ENCODE measurements at regions not wholly inside any gene's neighbourhood (a gene's known extent, or its start where the extent isn't known, plus 50 kb on each side); places are given as distances from the start of the nearest gene placed in this dataset.
A peak's percentile ranks its signal among the peaks of the same experiment; 100 is the strongest.

GRCh38 chr1:8120693-8121260 lies 94.7 kb upstream of the ERRFI1 start (continued):
- TF ChIP-seq, protein P1, sequence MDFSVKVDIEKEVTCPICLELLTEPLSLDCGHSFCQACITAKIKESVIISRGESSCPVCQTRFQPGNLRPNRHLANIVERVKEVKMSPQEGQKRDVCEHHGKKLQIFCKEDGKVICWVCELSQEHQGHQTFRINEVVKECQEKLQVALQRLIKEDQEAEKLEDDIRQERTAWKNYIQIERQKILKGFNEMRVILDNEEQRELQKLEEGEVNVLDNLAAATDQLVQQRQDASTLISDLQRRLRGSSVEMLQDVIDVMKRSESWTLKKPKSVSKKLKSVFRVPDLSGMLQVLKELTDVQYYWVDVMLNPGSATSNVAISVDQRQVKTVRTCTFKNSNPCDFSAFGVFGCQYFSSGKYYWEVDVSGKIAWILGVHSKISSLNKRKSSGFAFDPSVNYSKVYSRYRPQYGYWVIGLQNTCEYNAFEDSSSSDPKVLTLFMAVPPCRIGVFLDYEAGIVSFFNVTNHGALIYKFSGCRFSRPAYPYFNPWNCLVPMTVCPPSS (IDR thresholded peaks at IDR 0.05), result no peak
- TF ChIP-seq GATA4 (IDR thresholded peaks at IDR 0.05; ENCODE audit: borderline replicate concordance, low read depth) (peak; percentile 71; the same call in 1 of the 2 replicates), ATM (IDR thresholded peaks at IDR 0.05; ENCODE audit: borderline replicate concordance) (no peak), KLF16 (CRISPR knock-in tag; IDR thresholded peaks at IDR 0.05) (peak in 1 of 2 experiments; percentile 88; a peak in 2 of 4 replicates), MBNL3 (CRISPR knock-in tag; conservative IDR thresholded peaks at IDR 0.05) (no peak), TBP (CRISPR knock-in tag; IDR thresholded peaks at IDR 0.05) (no peak), FOXJ3 (CRISPR knock-in tag; IDR thresholded peaks at IDR 0.05; ENCODE audit: borderline replicate concordance) (peak; percentile 70; the same call in 1 of the 2 replicates), ZNF382 (CRISPR knock-in tag; IDR thresholded peaks at IDR 0.05; ENCODE audit: borderline replicate concordance) (no peak), ZNF776 (CRISPR knock-in tag; IDR thresholded peaks at IDR 0.05) (no peak), KAT8 (CRISPR knock-in tag; IDR thresholded peaks at IDR 0.05) (peak; percentile 43), ZNF292 (CRISPR knock-in tag; IDR thresholded peaks at IDR 0.05; ENCODE audit: borderline replicate concordance, low read depth) (no peak), ZNF570 (CRISPR knock-in tag; IDR thresholded peaks at IDR 0.05; ENCODE audit: borderline replicate concordance) (no peak), SSRP1 (CRISPR knock-in tag; IDR thresholded peaks at IDR 0.05) (peak; percentile 90; the same call in 1 of the 2 replicates), ZNF484 (CRISPR knock-in tag; IDR thresholded peaks at IDR 0.05; ENCODE audit: borderline replicate concordance, low read depth) (no peak), BCLAF1 (IDR thresholded peaks at IDR 0.05) (no peak), ZFP1 (CRISPR knock-in tag; IDR thresholded peaks at IDR 0.05) (no peak), HNF4G (IDR thresholded peaks at IDR 0.05; ENCODE audit: borderline replicate concordance, low read depth, low read length) (no peak), HNF4G (CRISPR knock-in tag; IDR thresholded peaks at IDR 0.05; ENCODE audit: borderline replicate concordance, low read depth) (no peak), ZNF556 (CRISPR knock-in tag; IDR thresholded peaks at IDR 0.05; ENCODE audit: borderline replicate concordance) (no peak), U2AF1 (optimal IDR thresholded peaks at IDR 0.05; ENCODE audit: low read depth, low read length) (no peak), ZNF33B (CRISPR knock-in tag; IDR thresholded peaks at IDR 0.05) (no peak), ZNF12 (CRISPR knock-in tag; IDR thresholded peaks at IDR 0.05) (no peak; the same call in 1 of the 2 replicates), SETDB1 (CRISPR knock-in tag; IDR thresholded peaks at IDR 0.05; ENCODE audit: borderline replicate concordance) (no peak), NAIF1 (CRISPR knock-in tag; IDR thresholded peaks at IDR 0.05; ENCODE audit: borderline replicate concordance) (no peak), RARA (CRISPR knock-in tag; IDR thresholded peaks at IDR 0.05) (peak; percentile 77), CCDC6 (CRISPR knock-in tag; IDR thresholded peaks at IDR 0.05) (no peak), ZNF326 (CRISPR knock-in tag; IDR thresholded peaks at IDR 0.05; ENCODE audit: borderline replicate concordance) (no peak), TCF7 (IDR thresholded peaks at IDR 0.05; ENCODE audit: low read depth) (peak; percentile 75)
- TF ChIP-seq, protein P2, sequence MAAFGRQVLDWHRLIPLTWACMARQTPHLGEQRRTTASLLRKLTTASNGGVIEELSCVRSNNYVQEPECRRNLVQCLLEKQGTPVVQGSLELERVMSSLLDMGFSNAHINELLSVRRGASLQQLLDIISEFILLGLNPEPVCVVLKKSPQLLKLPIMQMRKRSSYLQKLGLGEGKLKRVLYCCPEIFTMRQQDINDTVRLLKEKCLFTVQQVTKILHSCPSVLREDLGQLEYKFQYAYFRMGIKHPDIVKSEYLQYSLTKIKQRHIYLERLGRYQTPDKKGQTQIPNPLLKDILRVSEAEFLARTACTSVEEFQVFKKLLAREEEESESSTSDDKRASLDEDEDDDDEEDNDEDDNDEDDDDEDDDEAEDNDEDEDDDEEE (CRISPR knock-in tag; IDR thresholded peaks at IDR 0.05), result no peak
